ENCODE measurements at regions not wholly inside any gene's neighbourhood (a gene's known extent, or its start where the extent isn't known, plus 50 kb on each side); places are given as distances from the start of the nearest gene placed in this dataset.

- ChIA-PET POLR2A (no interaction called here), CTCF (no interaction called here)
- Histone ChIP-seq H3K9me3 (ENCODE audit: control insufficient read depth in 2 of 3, low read length in 3 of 3) (no peaks in the 10 kb centered on the region), H3K27ac (ENCODE audit: low read depth, low read length) (no peak overlapping the region), H3K36me3 (ENCODE audit: control insufficient read depth in 2 of 3, insufficient read depth in 3 of 3, low read length in 3 of 3) (no peaks in the 10 kb centered on the region), H3K27me3 (ENCODE audit: control insufficient read depth in 2 of 2, insufficient read depth in 2 of 2, low read length in 2 of 2) (no peaks in the 10 kb centered on the region), H3K4me1 (ENCODE audit: control insufficient read depth in 2 of 2, insufficient read depth in 2 of 2, low read length in 2 of 2) (no peaks in the 10 kb centered on the region), H3K4me3 (ENCODE audit: low read length) (no peak overlapping the region)
- Mint-ChIP-seq H3K4me3 (no peak overlapping the region), H3K27me3 (no peaks in the 10 kb centered on the region), H3K36me3 (no peaks in the 10 kb centered on the region), H3K9me3 (peaks cover 0 to 9% (median 0%) of the 10 kb centered on the region in 11 donors), H3K27ac (no peak overlapping the region), H3K4me1 (peaks cover 0 to 1% (median 0%) of the 10 kb centered on the region in 7 donors)
- ATAC-seq = no peak
- intact Hi-C loops (cut with micrococcal nuclease) = no loop called here
- no peak for DNase-seq
These were observed 345.7 kb downstream of the TLE4 start for GRCh38 chr9:79917421-79917820.

DNA sequence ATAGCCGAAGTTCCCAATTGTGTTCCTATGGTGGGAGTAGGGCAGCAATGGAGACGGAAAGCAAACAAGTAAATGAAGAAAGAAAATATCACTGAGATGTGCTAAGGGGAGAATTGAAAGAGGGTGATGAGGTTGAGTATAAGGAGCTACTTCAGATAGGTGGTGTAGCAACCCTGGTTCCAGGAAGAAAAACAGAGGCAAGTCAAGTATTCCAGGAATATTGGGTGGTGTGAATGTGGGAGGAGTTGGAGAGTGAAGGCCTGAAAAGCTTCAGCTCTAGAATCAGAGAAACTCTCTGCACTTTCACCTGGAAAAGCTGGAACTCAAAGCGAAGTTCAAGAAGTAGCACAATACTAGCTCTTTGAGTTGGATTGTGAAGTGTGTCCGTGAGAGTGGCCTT lies 342.1 kb downstream of the TLE4 start:
- DNase-seq (no peak), ATAC-seq (no peak)
- Histone ChIP-seq H3K36me3 (ENCODE audit: control insufficient read depth in 2 of 3, insufficient read depth in 3 of 3, low read length in 3 of 3) (no peaks in the 10 kb centered on the region), H3K4me1 (ENCODE audit: control insufficient read depth in 2 of 2, insufficient read depth in 2 of 2, low read length in 2 of 2) (no peaks in the 10 kb centered on the region), H3K4me3 (ENCODE audit: low read length) (no peak overlapping the region), H3K9me3 (ENCODE audit: control insufficient read depth in 2 of 3, low read length in 3 of 3) (no peaks in the 10 kb centered on the region), H3K27me3 (ENCODE audit: control insufficient read depth in 2 of 2, insufficient read depth in 2 of 2, low read length in 2 of 2) (no peaks in the 10 kb centered on the region), H3K27ac (ENCODE audit: low read depth, low read length) (no peak overlapping the region)
- intact Hi-C loops (cut with micrococcal nuclease) = no loop called here
- Mint-ChIP-seq H3K4me3 (no peak overlapping the region), H3K9me3 (peaks cover 0 to 8% (median 0%) of the 10 kb centered on the region in 11 donors), H3K4me1 (no peaks in the 10 kb centered on the region), H3K27ac (no peak overlapping the region), H3K36me3 (peaks cover 0 to 6% (median 0%) of the 10 kb centered on the region in 5 donors), H3K27me3 (no peaks in the 10 kb centered on the region)
- ChIA-PET CTCF (no interaction called here), POLR2A (no interaction called here)

DNA sequence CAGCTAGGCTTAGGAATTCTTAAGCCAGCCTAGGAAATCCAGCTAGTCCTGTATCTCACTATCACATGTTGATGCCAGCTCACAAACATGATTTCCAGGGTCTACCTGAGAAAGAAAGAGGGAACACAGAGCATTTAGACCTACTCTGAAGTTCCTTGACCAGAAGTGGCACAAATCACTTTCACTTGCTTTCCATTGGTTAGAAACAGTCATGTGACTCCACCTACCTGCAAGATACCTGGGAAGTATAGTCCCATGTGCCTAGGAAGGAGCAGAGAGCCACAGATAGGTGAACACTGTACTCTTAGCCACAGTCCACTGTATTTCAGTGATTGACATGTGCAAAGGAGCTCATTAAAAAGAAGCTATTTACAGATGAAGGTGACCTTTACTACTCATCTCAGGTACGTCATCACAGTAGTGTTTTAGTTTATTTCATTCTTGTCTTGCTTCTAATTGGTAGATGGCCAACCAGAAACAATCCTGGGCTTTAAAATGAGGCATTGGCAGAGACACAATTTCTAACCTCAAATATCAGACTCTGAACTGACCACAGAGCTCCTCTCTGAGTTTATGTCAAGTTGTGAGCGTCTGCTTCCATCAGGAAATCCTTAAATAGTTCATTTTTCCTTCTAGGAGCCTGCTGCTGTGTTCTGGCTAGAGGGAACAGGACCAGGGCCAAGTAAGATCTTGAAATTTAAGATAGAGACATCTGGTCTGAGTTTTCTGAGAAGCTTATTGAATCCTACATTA lies 340.7 kb downstream of the TLE4 start:
- H3K4me3 ChIP-seq (ENCODE audit: low read length) = no peak overlapping the region
- no peaks in the 10 kb centered on the region for H3K4me1 ChIP-seq (ENCODE audit: control insufficient read depth in 2 of 2, insufficient read depth in 2 of 2, low read length in 2 of 2)
- no peaks in the 10 kb centered on the region for H3K9me3 ChIP-seq (ENCODE audit: control insufficient read depth in 2 of 3, low read length in 3 of 3)
- Mint-ChIP-seq H3K27me3 (no peaks in the 10 kb centered on the region), H3K36me3 (peaks cover 0 to 6% (median 0%) of the 10 kb centered on the region in 5 donors), H3K4me1 (no peaks in the 10 kb centered on the region), H3K27ac (no peak overlapping the region), H3K9me3 (peaks cover 0 to 8% (median 0%) of the 10 kb centered on the region in 11 donors), H3K4me3 (no peak overlapping the region)
- ATAC-seq (no peak), DNase-seq (no peak)
- POLR2A ChIA-PET = no interaction called here
- intact Hi-C loops (cut with micrococcal nuclease) = no loop called here
- H3K27me3 ChIP-seq (ENCODE audit: control insufficient read depth in 2 of 2, insufficient read depth in 2 of 2, low read length in 2 of 2) = no peaks in the 10 kb centered on the region
- CTCF ChIA-PET = no interaction called here
- no peaks in the 10 kb centered on the region for H3K36me3 ChIP-seq (ENCODE audit: control insufficient read depth in 2 of 3, insufficient read depth in 3 of 3, low read length in 3 of 3)
- H3K27ac ChIP-seq (ENCODE audit: low read depth, low read length) = no peak overlapping the region

GRCh38 chr9:79911724-79912123 lies 340.0 kb downstream of the TLE4 start:
- Mint-ChIP-seq H3K27ac (no peak overlapping the region), H3K27me3 (peaks cover 0 to under 1% (median 0%) of the 10 kb centered on the region in 5 donors), H3K9me3 (peaks cover 0 to 8% (median 0%) of the 10 kb centered on the region in 11 donors), H3K36me3 (peaks cover 0 to 6% (median 0%) of the 10 kb centered on the region in 5 donors), H3K4me1 (no peaks in the 10 kb centered on the region), H3K4me3 (no peak overlapping the region)
- ChIA-PET POLR2A (no interaction called here), CTCF (no interaction called here)
- Histone ChIP-seq H3K4me1 (ENCODE audit: control insufficient read depth in 2 of 2, insufficient read depth in 2 of 2, low read length in 2 of 2) (no peaks in the 10 kb centered on the region), H3K9me3 (ENCODE audit: control insufficient read depth in 2 of 3, low read length in 3 of 3) (no peaks in the 10 kb centered on the region), H3K36me3 (ENCODE audit: control insufficient read depth in 2 of 3, insufficient read depth in 3 of 3, low read length in 3 of 3) (no peaks in the 10 kb centered on the region), H3K4me3 (ENCODE audit: low read length) (no peak overlapping the region), H3K27ac (ENCODE audit: low read depth, low read length) (no peak overlapping the region), H3K27me3 (ENCODE audit: control insufficient read depth in 2 of 2, insufficient read depth in 2 of 2, low read length in 2 of 2) (no peaks in the 10 kb centered on the region)
- intact Hi-C loops (cut with micrococcal nuclease) = no loop called here
- DNase-seq (no peak), ATAC-seq (no peak)

GRCh38 chr9:79902825-79903600 lies 331.2 kb downstream of the TLE4 start:
- Mint-ChIP-seq H3K27ac (no peak overlapping the region), H3K27me3 (peaks cover 0 to 10% (median 7%) of the 10 kb centered on the region in 5 donors), H3K36me3 (peaks cover 0 to 3% (median 0%) of the 10 kb centered on the region in 5 donors), H3K4me3 (no peak overlapping the region), H3K4me1 (peaks cover 0 to 5% (median 0%) of the 10 kb centered on the region in 7 donors), H3K9me3 (peaks cover 0 to 5% (median 0%) of the 10 kb centered on the region in 11 donors)
- ChIA-PET POLR2A (no interaction called here), CTCF (no interaction called here)
- H3K27ac ChIP-seq (ENCODE audit: low read depth, low read length) = no peak overlapping the region
- no peak overlapping the region for H3K4me3 ChIP-seq (ENCODE audit: low read length)
- H3K9me3 ChIP-seq (ENCODE audit: control insufficient read depth in 2 of 3, low read length in 3 of 3) = no peaks in the 10 kb centered on the region
- intact Hi-C loops (cut with micrococcal nuclease) = no loop called here
- H3K36me3 ChIP-seq (ENCODE audit: control insufficient read depth in 2 of 3, insufficient read depth in 3 of 3, low read length in 3 of 3) = no peaks in the 10 kb centered on the region
- ATAC-seq (no peak), DNase-seq (no peak)
- H3K4me1 ChIP-seq (ENCODE audit: control insufficient read depth in 2 of 2, insufficient read depth in 2 of 2, low read length in 2 of 2) = no peaks in the 10 kb centered on the region
- no peaks in the 10 kb centered on the region for H3K27me3 ChIP-seq (ENCODE audit: control insufficient read depth in 2 of 2, insufficient read depth in 2 of 2, low read length in 2 of 2)

DNA sequence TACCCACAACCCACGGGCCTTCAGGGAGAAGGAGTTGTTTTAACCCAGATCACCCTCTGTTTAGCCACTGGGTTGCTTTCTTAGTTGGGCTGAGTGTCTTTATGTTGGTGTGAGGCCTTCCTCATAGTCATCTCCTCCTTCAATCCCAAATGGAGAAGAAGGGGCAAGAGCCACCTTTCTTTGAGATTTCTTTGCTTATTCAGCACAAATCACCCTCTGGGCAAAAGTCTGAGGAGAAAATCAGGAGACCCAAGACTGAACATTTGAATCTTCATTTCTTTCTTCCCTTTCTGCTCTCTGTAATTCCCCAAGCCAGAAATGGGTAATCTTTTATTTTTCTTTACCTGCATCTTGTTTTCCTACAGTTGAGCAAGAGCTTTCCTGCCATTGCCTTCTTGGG lies 329.0 kb downstream of the TLE4 start:
- Histone ChIP-seq H3K4me1 (ENCODE audit: control insufficient read depth in 2 of 2, insufficient read depth in 2 of 2, low read length in 2 of 2) (no peaks in the 10 kb centered on the region), H3K4me3 (ENCODE audit: low read length) (no peak overlapping the region), H3K36me3 (ENCODE audit: control insufficient read depth in 2 of 3, insufficient read depth in 3 of 3, low read length in 3 of 3) (no peaks in the 10 kb centered on the region), H3K9me3 (ENCODE audit: control insufficient read depth in 2 of 3, low read length in 3 of 3) (no peaks in the 10 kb centered on the region), H3K27me3 (ENCODE audit: control insufficient read depth in 2 of 2, insufficient read depth in 2 of 2, low read length in 2 of 2) (no peaks in the 10 kb centered on the region), H3K27ac (ENCODE audit: low read depth, low read length) (no peak overlapping the region)
- peaks cover 0 to 3% (median 0%) of the 10 kb centered on the region in 11 donors for H3K9me3 Mint-ChIP-seq
- no peak overlapping the region for H3K27ac Mint-ChIP-seq
- H3K4me1 Mint-ChIP-seq = peaks cover 0 to 5% (median 0%) of the 10 kb centered on the region in 7 donors
- ATAC-seq = no peak
- POLR2A ChIA-PET = no interaction called here
- no peak overlapping the region for H3K4me3 Mint-ChIP-seq
- DNase-seq = no peak
- no peaks in the 10 kb centered on the region for H3K36me3 Mint-ChIP-seq
- peaks cover 0 to 6% (median under 1%) of the 10 kb centered on the region in 5 donors for H3K27me3 Mint-ChIP-seq
- intact Hi-C loops (cut with micrococcal nuclease) = no loop called here
- CTCF ChIA-PET = interaction anchor here (1.1 kb wide), 1 partner anchor 27 kb away, joined by 6 read pairs; no protein-coding TSS in a partner anchor

Data from naive thymus-derived CD4-positive, alpha-beta T cell (primary cell).